ENCODE measurements at regions not wholly inside any gene's neighbourhood (a gene's known extent, or its start where the extent isn't known, plus 50 kb on each side); places are given as distances from the start of the nearest gene placed in this dataset.
A peak's percentile ranks its signal among the peaks of the same experiment; 100 is the strongest.

- no peak overlapping the region for H3K27ac ChIP-seq (ENCODE audit: low read depth, low read length)
- H3K9me3 ChIP-seq (ENCODE audit: control insufficient read depth in 1 of 2, insufficient read depth in 1 of 2, low read depth in 1 of 2, low read length in 2 of 2) = no peaks in the 10 kb centered on the region
- intact Hi-C loops (cut with micrococcal nuclease) = no loop called here
- TF ChIP-seq RAD21 (IDR thresholded peaks at IDR 0.05; ENCODE audit: low read depth) (no peak), ZBTB33 (IDR thresholded peaks at IDR 0.05; ENCODE audit: extremely low read depth, insufficient replicate concordance, low read length) (no peak), YY1 (IDR thresholded peaks at IDR 0.05; ENCODE audit: extremely low read depth, insufficient replicate concordance, low read depth, low read length) (no peak), CBX3 (IDR thresholded peaks at IDR 0.05; ENCODE audit: low read depth) (no peak), SP1 (IDR thresholded peaks at IDR 0.05; ENCODE audit: low read depth) (no peak), TCF7L2 (IDR thresholded peaks at IDR 0.05; ENCODE audit: borderline replicate concordance, extremely low read depth, insufficient read depth, insufficient read length) (no peak)
- TF ChIP-seq, protein P1, sequence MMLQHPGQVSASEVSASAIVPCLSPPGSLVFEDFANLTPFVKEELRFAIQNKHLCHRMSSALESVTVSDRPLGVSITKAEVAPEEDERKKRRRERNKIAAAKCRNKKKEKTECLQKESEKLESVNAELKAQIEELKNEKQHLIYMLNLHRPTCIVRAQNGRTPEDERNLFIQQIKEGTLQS (IDR thresholded peaks at IDR 0.05) = no peak
- RAD21 ChIA-PET (ENCODE audit: low non-redundant PET in 1 of 2, low total read pairs in 2 of 2, uncharacterized antibody in 2 of 2, unreplicated experiment in 2 of 2) = no interaction called here
- H3K4me3 ChIP-seq (replicated peaks in 1 of 2; ENCODE audit: low read depth in 1 of 2, low read length in 2 of 2) = no peak overlapping the region
- H3K9ac ChIP-seq (ENCODE audit: low read length) = no peak overlapping the region
- H4K20me1 ChIP-seq (ENCODE audit: insufficient read depth) = no peaks in the 10 kb centered on the region
- no TSS peak for BruUV-seq (replicated peaks)
- H3K4me1 ChIP-seq (ENCODE audit: control insufficient read depth in 1 of 2, insufficient read depth in 2 of 2, low read length in 2 of 2) = peaks cover 0 to 4% of the 10 kb centered on the region in 2 experiments; a peak in 1 of 4 replicates
- CTCF ChIA-PET = no interaction called here
- DNase-seq (ENCODE audit: low read depth, low spot score) (no peak), ATAC-seq (peak; percentile 74)
- no peaks in the 10 kb centered on the region for H3K36me3 ChIP-seq (ENCODE audit: control insufficient read depth in 1 of 2, insufficient read depth in 2 of 2, low read length in 2 of 2)
- H3K4me2 ChIP-seq (ENCODE audit: low read length) = no peak overlapping the region
- POLR2A ChIA-PET = no interaction called here
- no peak overlapping the region for H2AFZ ChIP-seq (ENCODE audit: low read depth, low read length, poor library complexity, severe bottlenecking)
- no peaks in the 10 kb centered on the region for H3K9me2 ChIP-seq (ENCODE audit: insufficient read depth)
- peaks cover 12% of the 10 kb centered on the region for H3K27me3 ChIP-seq (ENCODE audit: insufficient read depth, low read length)
- no peaks in the 10 kb centered on the region for H3K79me2 ChIP-seq (ENCODE audit: insufficient read depth, low read length)
Observed at GRCh38 chr14:101404426-101405170, 156.7 kb upstream of the DIO3 start.
